ENCODE measurements at regions not wholly inside any gene's neighbourhood (a gene's known extent, or its start where the extent isn't known, plus 50 kb on each side); places are given as distances from the start of the nearest gene placed in this dataset.

GRCh38 chr1:63073309-63074306, 248.8 kb upstream of the FOXD3 start:
- Histone ChIP-seq H3K9me3 (peaks cover 0 to 4% of the 10 kb centered on the region in 2 donors), H3K36me3 (no peaks in the 10 kb centered on the region), H3K27ac (no peak overlapping the region), H3K4me3 (no peak overlapping the region), H3K27me3 (no peaks in the 10 kb centered on the region), H3K4me1 (ENCODE audit: insufficient read depth) (no peaks in the 10 kb centered on the region)
- no peak for TF ChIP-seq CTCF (IDR thresholded peaks at IDR 0.05)
- no peak for TF ChIP-seq POLR2A (IDR thresholded peaks at IDR 0.05)
- no peak for TF ChIP-seq EP300 (IDR thresholded peaks at IDR 0.05)
- intact Hi-C loops (cut with DNase I), result no loop called here
- WGBS, 3 donors, result 5 to 9% (median 6%) methylated on average over 37 to 41 of the region's 41 CpGs
- no peak for DNase-seq

- DNase-seq, result no peak
- intact Hi-C loops (cut with DNase I), result no loop called here
- Histone ChIP-seq H3K27me3 (no peaks in the 10 kb centered on the region), H3K27ac (no peak overlapping the region), H3K4me3 (no peak overlapping the region), H3K9me3 (peaks cover 0 to 4% of the 10 kb centered on the region in 2 donors), H3K36me3 (no peaks in the 10 kb centered on the region), H3K4me1 (ENCODE audit: insufficient read depth) (no peaks in the 10 kb centered on the region)
- 21 to 46% (median 35%) methylated on average over 15 of the region's 15 CpGs for WGBS, 3 donors
- TF ChIP-seq POLR2A (IDR thresholded peaks at IDR 0.05) (no peak), EP300 (IDR thresholded peaks at IDR 0.05) (no peak), CTCF (IDR thresholded peaks at IDR 0.05) (no peak)
Measured at GRCh38 chr1:63074321-63074720, 248.0 kb upstream of the FOXD3 start.

- Histone ChIP-seq H3K9me3 (no peaks in the 10 kb centered on the region), H3K4me1 (ENCODE audit: insufficient read depth) (no peaks in the 10 kb centered on the region), H3K4me3 (no peak overlapping the region), H3K27me3 (no peaks in the 10 kb centered on the region), H3K36me3 (no peaks in the 10 kb centered on the region), H3K27ac (no peak overlapping the region)
- intact Hi-C loops (cut with DNase I), result no loop called here
- no peak for TF ChIP-seq EP300 (IDR thresholded peaks at IDR 0.05)
- TF ChIP-seq CTCF (IDR thresholded peaks at IDR 0.05), result no peak
- TF ChIP-seq POLR2A (IDR thresholded peaks at IDR 0.05), result no peak
- 55 to 63% (median 56%) methylated on average over 3 of the region's 3 CpGs for WGBS, 3 donors
- no peak for DNase-seq
Measured at GRCh38 chr1:63082766-63083165, 239.6 kb upstream of the FOXD3 start.

- intact Hi-C loops (cut with DNase I), result no loop called here
- H3K27me3 ChIP-seq, result no peaks in the 10 kb centered on the region
- no peak overlapping the region for H3K27ac ChIP-seq
- DNase-seq, result no peak
- 29 to 38% (median 33%) methylated on average over 10 of the region's 10 CpGs for WGBS, 3 donors
- H3K4me1 ChIP-seq (ENCODE audit: insufficient read depth), result no peaks in the 10 kb centered on the region
- TF ChIP-seq POLR2A (IDR thresholded peaks at IDR 0.05) (no peak), EP300 (IDR thresholded peaks at IDR 0.05) (no peak), CTCF (IDR thresholded peaks at IDR 0.05) (no peak)
- no peaks in the 10 kb centered on the region for H3K36me3 ChIP-seq
- no peak overlapping the region for H3K4me3 ChIP-seq
- H3K9me3 ChIP-seq, result no peaks in the 10 kb centered on the region
Measured at GRCh38 chr1:63087966-63088365, 234.4 kb upstream of the FOXD3 start.
